OCI-LY7 (cell line): ENCODE measurements at regions not wholly inside any gene's neighbourhood (a gene's known extent, or its start where the extent isn't known, plus 50 kb on each side); places are given as distances from the start of the nearest gene placed in this dataset.

ENCODE experiments used
- BruUV-seq: library from RNA; stranded (reverse); fragments of 400-500 nt; replicated peaks from 2 replicates; lab custom pipeline; 2021; lab: Mats Ljungman, UMichigan
- CTCF ChIA-PET: fragments of 300-600 bp; sonication (Branson Sonifier 250); formaldehyde crosslinking; loops from one replicate; lab custom pipeline; 2022; ENCODE audit warnings: antibody characterized with exemption; ENCODE audit not compliant: unreplicated experiment; lab: Charles Lee
- POLR2A ChIA-PET: fragments of 300-600 bp; sonication (Branson Sonifier 250); formaldehyde crosslinking; loops from one replicate; lab custom pipeline; 2022; ENCODE audit warnings: antibody characterized with exemption; lab: Charles Lee
- DNase-seq: peaks from one replicate; pipeline ENCODE4 v3.0.0-alpha.2; 2015; ENCODE audit warnings: low spot score
- H2AFZ ChIP-seq: fragments of 200-600 bp; sonication (generic), shearing (Covaris generic); 2 replicates; pipeline ENCODE4 v1.6.1; 2014; ENCODE audit warnings: mild to moderate bottlenecking, antibody characterized with exemption, low read length, moderate library complexity
- H3K27ac ChIP-seq: fragments of 200-600 bp; sonication (generic); 2 replicates; pipeline ENCODE4 v1.5.1; 2014; ENCODE audit warnings: mixed run types, low read depth, mild to moderate bottlenecking, moderate library complexity, low read length, inconsistent platforms; ENCODE audit not compliant: poor library complexity, severe bottlenecking
- H3K36me3 ChIP-seq: fragments of 200-600 bp; sonication (generic); 2 replicates; pipeline ENCODE4 v1.6.1; 2014; ENCODE audit warnings: mild to moderate bottlenecking, antibody characterized with exemption, low read length, moderate library complexity, mixed read lengths; ENCODE audit not compliant: insufficient read depth
- H3K4me1 ChIP-seq: fragments of 200-600 bp; sonication (generic); 2 replicates; pipeline ENCODE4 v1.5.1; 2014; ENCODE audit warnings: mild to moderate bottlenecking, low read length; ENCODE audit not compliant: insufficient read depth, poor library complexity, severe bottlenecking
- H3K4me2 ChIP-seq: fragments of 200-600 bp; sonication (generic); 2 replicates; pipeline ENCODE4 v1.6.1; 2014; ENCODE audit warnings: mild to moderate bottlenecking, low read length
- H3K4me3 ChIP-seq: fragments of 200-600 bp; sonication (generic); 2 replicates; pipeline ENCODE4 v1.5.1; 2014; ENCODE audit warnings: mild to moderate bottlenecking, low read depth, low read length; ENCODE audit not compliant: poor library complexity, severe bottlenecking
- H3K79me2 ChIP-seq: fragments of 200-600 bp; sonication (generic); 2 replicates; pipeline ENCODE4 v1.6.1; 2016; ENCODE audit warnings: low read depth, mild to moderate bottlenecking, low read length, moderate library complexity, mixed read lengths; ENCODE audit not compliant: insufficient read depth
- H3K9me2 ChIP-seq: fragments of 200-600 bp; sonication (generic); 2 replicates; pipeline ENCODE4 v1.6.1; 2016; ENCODE audit warnings: mild to moderate bottlenecking, low read length, mixed read lengths; ENCODE audit not compliant: insufficient read depth
- H3K9me3 ChIP-seq: fragments of 200-600 bp; sonication (generic); 2 replicates; pipeline ENCODE4 v1.6.1; 2014; ENCODE audit warnings: mild to moderate bottlenecking, mixed run types, low read length, mixed read lengths
- H4K20me1 ChIP-seq: fragments of 200-600 bp; sonication (generic); 2 replicates; pipeline ENCODE4 v1.6.1; 2014; ENCODE audit warnings: mild to moderate bottlenecking, antibody characterized with exemption, low read length, moderate library complexity, mixed read lengths; ENCODE audit not compliant: insufficient read depth
- CTCF ChIP-seq: fragments of 200-600 bp; sonication (generic); conservative IDR thresholded peaks from 2 replicates; pipeline ENCODE4 v1.5.1; 2014; ENCODE audit warnings: mild to moderate bottlenecking, antibody characterized with exemption, low read length, moderate library complexity, mixed read lengths
- EZH2phosphoT487 ChIP-seq: fragments of 200-600 bp; sonication (generic); IDR thresholded peaks from 2 replicates; pipeline ENCODE4 v1.6.1; 2018; ENCODE audit warnings: low read depth, borderline replicate concordance, mild to moderate bottlenecking, mixed run types, antibody characterized with exemption, low read length, moderate library complexity, mixed read lengths
- intact Hi-C: fragments of 100-400 bp; cut with micrococcal nuclease; formaldehyde crosslinking; loops from one replicate; pipeline ENCODE4 v1.10.0; 2022; ENCODE audit not compliant: unreplicated experiment

- Histone ChIP-seq H3K4me3 (no peak overlapping the region), H3K79me2 (no peaks in the 10 kb centered on the region), H3K9me2 (no peaks in the 10 kb centered on the region), H3K36me3 (no peaks in the 10 kb centered on the region), H3K4me2 (no peak overlapping the region), H2AFZ (no peak overlapping the region), H4K20me1 (no peaks in the 10 kb centered on the region), H3K4me1 (no peaks in the 10 kb centered on the region), H3K9me3 (no peaks in the 10 kb centered on the region), H3K27ac (no peak overlapping the region)
- intact Hi-C loops = no loop called here
- ChIA-PET POLR2A (no interaction called here), CTCF (no interaction called here)
- no peak for DNase-seq
- TF ChIP-seq EZH2phosphoT487 (no peak), CTCF (no peak)
- no TSS peak for BruUV-seq
These were observed 78.0 kb upstream of the PJA1 start for GRCh38 chrX:69243276-69243675.

- DNase-seq = no peak
- Histone ChIP-seq H3K9me2 (no peaks in the 10 kb centered on the region), H3K79me2 (no peaks in the 10 kb centered on the region), H3K27ac (no peak overlapping the region), H2AFZ (no peak overlapping the region), H3K9me3 (no peaks in the 10 kb centered on the region), H3K4me2 (no peak overlapping the region), H3K4me1 (no peaks in the 10 kb centered on the region), H3K36me3 (no peaks in the 10 kb centered on the region), H4K20me1 (no peaks in the 10 kb centered on the region), H3K4me3 (no peak overlapping the region)
- POLR2A ChIA-PET = no interaction called here
- TF ChIP-seq EZH2phosphoT487 (no peak), CTCF (no peak)
- intact Hi-C loops = no loop called here
- CTCF ChIA-PET = no interaction called here
- no TSS peak for BruUV-seq
These were observed 73.6 kb upstream of the PJA1 start for GRCh38 chrX:69238887-69239231.

GRCh38 chrX:69238114-69238886 is 73.0 kb upstream of the PJA1 start:
- Histone ChIP-seq H3K4me1 (no peaks in the 10 kb centered on the region), H3K4me3 (no peak overlapping the region), H2AFZ (no peak overlapping the region), H3K27ac (no peak overlapping the region), H3K4me2 (no peak overlapping the region), H4K20me1 (no peaks in the 10 kb centered on the region), H3K9me2 (no peaks in the 10 kb centered on the region), H3K9me3 (no peaks in the 10 kb centered on the region), H3K79me2 (no peaks in the 10 kb centered on the region), H3K36me3 (no peaks in the 10 kb centered on the region)
- BruUV-seq = no TSS peak
- ChIA-PET POLR2A (no interaction called here), CTCF (no interaction called here)
- intact Hi-C loops = no loop called here
- TF ChIP-seq EZH2phosphoT487 (no peak), CTCF (no peak)
- DNase-seq = no peak
